Left hindlimb (tissue), 1 donor: ENCODE measurements at regions not wholly inside any gene's neighbourhood (a gene's known extent, or its start where the extent isn't known, plus 50 kb on each side); places are given as distances from the start of the nearest gene placed in this dataset.

Source experiments
- DNase-seq: peaks from one replicate; pipeline ENCODE4 v3.0.0-alpha.2; 2018

- no peak for DNase-seq
Measured at GRCh38 chr1:11338284-11338924, 65.4 kb downstream of the UBIAD1 start.

GRCh38 chr1:11339346-11340232, 66.6 kb downstream of the UBIAD1 start:
- peak; percentile 64 for DNase-seq

DNA sequence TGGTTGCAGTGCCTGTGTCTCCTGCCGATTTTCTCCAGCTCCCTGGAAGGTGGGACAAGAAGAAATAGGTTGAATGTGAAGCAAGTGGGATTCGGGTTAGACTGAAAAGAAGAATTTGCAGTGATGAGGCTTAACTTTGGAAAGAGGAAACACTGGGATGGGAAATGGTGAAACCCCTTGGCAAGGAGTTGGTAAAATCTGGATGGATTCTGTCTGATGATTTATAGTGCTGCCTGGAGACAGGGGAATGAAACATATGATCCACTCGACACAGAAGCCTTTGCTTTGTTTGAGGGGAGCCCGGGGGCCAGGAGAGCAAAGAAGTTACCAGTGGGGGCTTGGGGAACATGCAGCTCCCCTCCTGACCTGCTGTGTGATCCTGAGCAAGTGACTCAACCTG, 67.2 kb downstream of the UBIAD1 start:
- no peak for DNase-seq

GRCh38 chr1:11341901-11342552, 69.0 kb downstream of the UBIAD1 start:
- DNase-seq: peak; percentile 73

- peak; percentile 62 for DNase-seq
Measured at GRCh38 chr1:11342621-11343032, 69.6 kb downstream of the UBIAD1 start.

DNA sequence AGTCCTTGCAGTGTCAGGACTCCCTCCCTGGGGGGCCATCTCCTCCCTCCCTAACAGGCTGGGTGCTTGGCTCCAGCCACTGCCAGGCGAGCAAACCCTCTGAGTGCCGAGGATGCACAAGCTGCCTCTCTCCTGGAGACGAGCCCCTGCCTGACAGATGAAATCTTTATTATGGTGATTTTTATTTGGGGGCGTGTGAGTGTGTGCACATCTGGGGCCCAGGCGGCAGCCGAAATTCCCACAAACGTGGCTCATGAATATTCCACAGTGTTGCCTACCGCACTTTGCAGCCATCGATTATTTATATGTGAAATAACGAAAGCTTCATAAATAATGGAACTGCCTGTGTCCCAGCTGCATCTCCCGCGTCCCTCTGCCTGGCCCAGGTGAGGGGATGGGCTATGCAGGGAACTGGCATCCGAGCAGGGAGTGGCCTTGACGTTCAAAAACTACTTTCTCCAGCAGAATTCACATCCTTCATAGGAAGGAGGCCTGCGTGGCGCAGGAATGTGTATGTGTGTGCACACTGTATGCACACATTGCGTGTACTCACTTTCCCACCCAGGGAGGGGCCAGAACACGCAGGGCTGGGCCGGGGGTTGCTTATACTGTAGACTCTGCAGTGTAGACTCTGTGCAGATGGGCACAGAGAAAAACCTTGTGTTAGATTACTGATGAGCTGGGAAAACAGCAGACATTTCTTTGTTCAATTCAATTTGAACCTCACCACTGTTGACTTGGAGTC, 73.1 kb downstream of the UBIAD1 start:
- DNase-seq: no peak

DNA sequence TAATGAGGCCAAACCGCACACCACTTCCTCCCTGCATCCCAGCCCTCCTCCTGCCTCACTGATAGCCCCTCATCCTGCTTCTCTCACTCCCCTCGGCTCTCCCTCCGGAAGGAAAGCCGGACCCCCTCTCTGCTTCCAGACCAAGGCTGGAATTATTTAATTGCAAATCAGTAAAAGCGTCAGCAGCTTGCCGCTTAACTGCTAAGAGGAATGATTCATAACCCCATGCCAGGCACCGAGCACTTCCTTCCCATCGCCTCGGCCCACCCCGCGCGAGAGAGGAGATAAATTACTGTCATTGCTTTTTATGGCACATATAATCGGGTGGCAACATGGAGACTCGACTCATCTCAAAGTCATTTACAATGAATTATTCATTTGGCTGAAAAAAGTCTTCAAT, 77.3 kb downstream of the UBIAD1 start:
- DNase-seq: no peak

DNA sequence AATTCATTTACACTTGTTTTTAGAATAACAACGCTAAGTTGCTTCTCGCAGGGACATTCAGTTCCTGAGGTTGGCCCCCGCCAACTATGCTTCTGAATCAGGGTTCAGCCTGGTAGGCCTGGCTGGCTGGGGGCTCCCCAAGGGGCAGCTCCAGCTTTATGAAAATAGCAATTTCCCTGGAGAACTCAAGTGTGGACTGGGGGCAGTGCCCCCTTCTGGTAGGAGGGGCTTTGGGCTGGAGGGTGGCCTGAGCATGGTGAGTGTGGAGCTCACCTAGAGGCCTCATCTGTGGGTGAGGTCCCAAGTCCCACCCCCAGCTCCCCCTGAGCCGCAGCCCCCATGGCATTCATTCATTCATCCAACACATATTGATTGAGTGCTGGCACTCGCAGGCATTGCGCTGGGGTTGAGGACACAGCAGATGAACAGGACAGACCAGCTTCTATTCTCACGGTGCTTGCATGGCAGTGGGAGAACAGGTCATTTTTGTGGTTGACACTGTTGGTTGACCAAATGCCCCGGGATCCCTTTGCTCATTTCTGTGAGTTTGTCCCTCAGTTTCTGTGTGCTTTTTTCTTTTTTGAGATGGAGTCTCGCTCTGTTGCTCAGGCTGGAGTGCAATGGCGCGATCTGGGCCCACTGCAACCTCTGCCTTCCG, 79.2 kb downstream of the UBIAD1 start:
- DNase-seq: no peak

- no peak for DNase-seq
Measured at GRCh38 chr1:11352816-11353799, 80.1 kb downstream of the UBIAD1 start.

DNA sequence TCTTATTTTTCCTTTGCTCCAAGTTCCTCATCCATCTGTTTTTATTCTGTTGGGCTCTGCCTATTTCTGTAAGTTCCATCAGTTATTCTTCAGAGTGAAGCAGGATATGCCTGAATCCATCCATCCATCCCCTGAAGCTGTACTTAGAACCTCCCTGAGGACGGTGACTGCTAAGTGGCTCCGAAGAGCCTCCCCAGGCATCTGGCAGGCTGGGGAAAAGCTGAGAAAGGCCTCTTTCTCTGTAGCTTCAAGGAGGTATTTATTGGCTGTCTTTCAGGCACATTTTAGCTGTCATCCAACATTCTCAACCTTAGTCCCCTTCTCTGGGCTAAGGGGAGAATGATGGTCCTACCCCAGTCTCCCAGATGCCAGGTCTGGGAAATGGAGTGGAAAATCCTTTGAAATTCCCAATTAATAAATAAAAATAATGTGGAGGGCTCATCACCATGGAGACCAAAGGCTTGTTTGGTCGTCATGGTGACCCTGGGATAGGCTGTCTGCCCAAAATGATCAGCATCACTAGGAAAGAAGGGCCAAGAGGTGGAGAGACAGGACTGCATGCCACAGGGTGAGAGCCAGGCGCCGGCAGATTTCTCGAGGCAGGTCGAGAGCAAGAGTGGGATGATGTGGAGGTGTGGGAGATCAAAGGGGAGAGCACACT, 82.0 kb downstream of the UBIAD1 start:
- DNase-seq: no peak

DNA sequence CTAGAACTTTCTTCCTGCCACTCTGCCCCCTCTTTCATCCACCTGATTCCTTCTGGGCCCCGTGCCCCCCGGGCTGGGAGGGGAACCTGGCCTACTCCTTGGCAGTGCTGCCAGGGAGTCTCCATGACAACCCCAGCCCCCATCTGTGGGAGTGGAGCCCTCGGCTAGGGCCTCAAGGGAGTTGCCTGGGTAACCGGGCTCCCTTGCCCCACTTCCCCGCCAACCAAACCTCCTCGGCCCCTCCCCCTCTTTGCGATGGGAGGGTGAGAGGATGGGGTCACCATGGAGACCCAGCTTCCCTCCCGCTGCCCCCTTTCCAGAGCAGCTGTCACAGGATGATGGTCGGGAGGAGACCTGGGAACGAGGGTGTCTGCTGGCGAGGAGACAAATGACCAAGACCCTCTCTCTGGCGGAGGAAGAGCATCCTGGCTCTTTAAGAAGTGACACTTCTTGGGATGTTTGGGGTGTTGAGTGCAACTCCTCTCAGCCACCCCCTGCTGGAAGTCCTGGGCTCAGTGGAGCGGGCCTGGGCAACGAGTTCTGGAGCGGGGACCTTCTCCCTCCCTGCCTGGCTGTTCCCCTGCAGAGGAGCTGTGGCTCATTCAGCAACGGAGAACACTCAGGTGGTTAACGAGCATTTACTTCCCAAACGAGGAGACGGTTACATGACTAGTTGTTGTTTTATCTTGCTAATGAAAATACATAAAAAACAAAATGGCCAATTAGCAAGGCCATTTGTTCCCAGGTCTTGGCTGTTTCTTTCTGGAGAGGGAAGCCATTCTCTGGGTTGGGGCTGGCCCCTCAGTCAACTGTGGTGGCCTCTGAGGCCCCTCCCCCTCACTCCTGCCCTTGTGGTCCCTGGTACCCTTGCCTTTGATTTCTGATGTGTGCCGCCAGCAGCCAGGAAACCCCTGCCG, 82.8 kb downstream of the UBIAD1 start:
- peak; percentile 47 for DNase-seq

DNA sequence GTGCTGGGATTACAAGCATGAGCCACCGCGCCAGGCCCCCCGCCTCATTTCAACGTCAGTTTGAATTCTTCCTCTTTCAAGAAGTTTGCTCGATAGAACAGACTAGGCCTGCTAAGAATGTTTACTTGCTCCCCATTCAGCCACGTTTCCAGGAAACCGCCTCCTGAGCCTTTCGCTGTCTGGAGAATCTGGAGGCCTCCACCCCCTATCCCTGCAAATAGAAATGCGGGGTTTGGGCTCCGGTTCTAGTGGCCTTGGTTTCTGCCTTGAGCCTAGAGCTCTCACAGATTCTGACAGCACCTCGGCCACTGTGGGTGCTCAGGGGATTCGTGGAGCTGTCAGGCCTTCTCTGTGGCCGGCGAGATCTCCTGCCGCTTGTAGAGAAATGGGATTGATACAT, 84.3 kb downstream of the UBIAD1 start:
- no peak for DNase-seq

DNA sequence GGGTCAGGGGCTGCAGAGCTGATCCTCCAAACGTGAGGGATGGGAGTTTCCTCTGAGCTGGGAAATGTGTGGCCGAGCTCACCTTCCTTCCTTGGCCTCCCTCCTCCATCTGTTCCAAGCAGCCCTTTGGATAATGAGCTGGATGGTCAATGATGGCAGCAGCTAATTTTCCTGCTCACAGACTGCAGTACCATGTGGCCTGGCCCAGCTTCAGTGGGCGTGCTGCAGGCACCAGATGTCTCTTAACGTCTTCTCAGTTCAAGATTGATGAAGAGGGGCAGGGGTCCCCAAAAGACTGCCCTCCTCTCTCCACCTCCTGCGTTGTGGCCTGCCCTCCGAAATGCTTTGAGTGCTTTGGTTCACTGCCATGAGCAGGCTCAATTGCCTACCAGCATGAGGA, 86.0 kb downstream of the UBIAD1 start:
- no peak for DNase-seq

DNA sequence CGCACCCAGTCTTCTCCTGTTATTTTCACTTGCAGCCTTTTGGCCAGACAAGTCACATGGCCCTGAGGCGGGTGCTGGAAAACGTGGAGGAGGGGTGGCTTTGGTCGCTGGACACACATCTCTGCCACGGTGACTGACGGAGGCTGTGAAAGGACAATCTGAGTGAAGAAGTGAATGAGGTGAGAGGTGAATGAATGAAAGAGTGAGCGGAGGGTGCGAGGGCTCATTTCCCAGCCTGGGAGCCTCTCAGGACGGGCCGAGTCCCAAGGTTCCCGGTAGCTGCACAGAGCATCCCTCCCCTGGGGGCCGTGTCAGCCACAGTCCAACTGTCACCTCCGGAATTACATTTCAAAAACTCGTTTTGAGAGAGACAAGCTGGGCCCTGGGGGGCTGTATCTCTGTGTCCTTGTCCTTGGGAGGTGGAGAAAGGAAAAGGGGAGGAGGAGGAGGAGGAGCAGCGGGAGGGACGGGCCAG, 89.6 kb downstream of the UBIAD1 start:
- no peak for DNase-seq

GRCh38 chr1:11364170-11364569, 91.2 kb downstream of the UBIAD1 start:
- no peak for DNase-seq

- no peak for DNase-seq
Measured at GRCh38 chr1:11365744-11366387, 92.9 kb downstream of the UBIAD1 start.

DNA sequence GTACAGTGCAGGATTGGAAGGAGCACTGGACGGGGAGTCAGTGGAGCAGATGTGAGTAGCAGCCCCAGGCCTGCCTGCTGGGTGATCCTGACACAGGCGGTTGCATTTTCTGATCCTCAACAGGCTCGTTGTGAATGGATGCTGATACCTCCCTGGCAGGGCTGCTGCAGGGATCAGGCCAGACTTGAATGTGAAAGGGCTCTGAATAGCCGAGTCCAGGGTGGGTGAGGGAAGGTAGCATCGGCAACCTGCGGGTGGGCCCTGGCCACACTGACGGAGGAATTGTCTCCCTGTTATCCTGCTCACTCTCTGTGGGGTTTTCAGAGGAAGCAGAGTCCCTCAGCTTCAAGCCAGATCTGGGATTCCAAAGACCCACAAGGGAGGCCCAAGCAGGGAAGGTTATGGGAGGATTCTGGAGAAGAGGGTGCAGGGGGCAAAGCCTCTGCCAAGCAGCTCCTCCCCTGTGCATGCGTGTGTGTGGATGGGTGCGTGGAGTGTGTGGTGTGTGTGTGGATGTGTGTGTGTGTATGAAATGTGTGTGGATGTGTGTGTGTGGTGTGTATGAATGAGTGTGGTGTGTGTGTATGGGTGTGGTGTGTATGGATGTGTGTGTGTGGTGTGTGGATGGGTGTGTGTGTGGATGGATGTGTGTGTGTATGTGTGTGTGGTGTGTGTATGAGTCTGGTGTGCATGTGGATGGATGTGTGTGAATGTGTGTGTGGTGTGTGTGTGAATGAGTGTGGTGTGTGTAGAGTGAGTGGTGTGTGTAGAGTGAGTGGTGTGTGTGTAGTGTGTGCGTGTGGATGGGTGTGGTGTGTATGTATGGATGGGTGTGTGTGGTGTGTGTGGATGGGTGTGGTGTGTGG, 100.3 kb downstream of the UBIAD1 start:
- DNase-seq: no peak
